ELF-1 (cell line): ENCODE measurements at regions not wholly inside any gene's neighbourhood (a gene's known extent, or its start where the extent isn't known, plus 50 kb on each side); places are given as distances from the start of the nearest gene placed in this dataset.
"Not testable (repeated sequence)": the region's sequence is repeated elsewhere in the genome, so short reads cannot be mapped to it uniquely, and the experiment has no call there.

Experiments
- DNase-seq: peaks from one replicate; pipeline ENCODE4 v3.0.0-alpha.2; 2016; ENCODE audit warnings: low read depth, low spot score

- DNase-seq = no peak
Observed at GRCh38 chr3:186454881-186455703, 89.1 kb downstream of the CRYGS start.

- DNase-seq = no peak
Observed at GRCh38 chr3:186453531-186453930, 90.6 kb downstream of the CRYGS start.

GRCh38 chr3:186452517-186452916 lies 90.5 kb upstream of the DGKG start:
- DNase-seq = no peak

- no peak for DNase-seq
Observed at GRCh38 chr3:186451371-186451770, 89.3 kb upstream of the DGKG start.

- no peak for DNase-seq
Observed at GRCh38 chr3:186444974-186445373, 82.9 kb upstream of the DGKG start.

- no peak for DNase-seq
Observed at GRCh38 chr3:186444288-186444687, 82.3 kb upstream of the DGKG start.

GRCh38 chr3:186442979-186443378 lies 80.9 kb upstream of the DGKG start:
- not testable (repeated sequence) for DNase-seq

- DNase-seq = no peak
Observed at GRCh38 chr3:186442162-186442561, 80.1 kb upstream of the DGKG start.

GRCh38 chr3:186440891-186441290 lies 78.9 kb upstream of the DGKG start:
- DNase-seq = no peak

- no peak for DNase-seq
Observed at GRCh38 chr3:186439725-186440124, 77.7 kb upstream of the DGKG start.

GRCh38 chr3:186435332-186435731 lies 73.3 kb upstream of the DGKG start:
- DNase-seq = not testable (repeated sequence)

- no peak for DNase-seq
Observed at GRCh38 chr3:186432944-186433732, 71.1 kb upstream of the DGKG start.

- no peak for DNase-seq
Observed at GRCh38 chr3:186432189-186432588, 70.2 kb upstream of the DGKG start.

- DNase-seq = peak; percentile 21
Observed at GRCh38 chr3:186427627-186428281, 65.7 kb upstream of the DGKG start.

- peak; percentile 16 for DNase-seq
Observed at GRCh38 chr3:186425788-186426730, 64.0 kb upstream of the DGKG start.

GRCh38 chr3:186421946-186422345 lies 59.9 kb upstream of the DGKG start:
- no peak for DNase-seq

- DNase-seq = peak; percentile 32
Observed at GRCh38 chr3:186418671-186419145, 56.7 kb upstream of the DGKG start.

GRCh38 chr3:186417791-186418190 lies 55.8 kb upstream of the DGKG start:
- no peak for DNase-seq

- no peak for DNase-seq
Observed at GRCh38 chr3:186414735-186415419, 52.8 kb upstream of the DGKG start.

GRCh38 chr3:186413615-186414415 lies 51.8 kb upstream of the DGKG start:
- peak; percentile 40 for DNase-seq
